ENCODE measurements at regions not wholly inside any gene's neighbourhood (a gene's known extent, or its start where the extent isn't known, plus 50 kb on each side); places are given as distances from the start of the nearest gene placed in this dataset.
"Not testable (repeated sequence)": the region's sequence is repeated elsewhere in the genome, so short reads cannot be mapped to it uniquely, and the experiment has no call there.

GRCh38 chr1:187563191-187563590, 734.4 kb downstream of the PLA2G4A start:
- no peak for DNase-seq

- no peak for DNase-seq
These were observed 737.6 kb downstream of the PLA2G4A start for GRCh38 chr1:187566354-187566753.

GRCh38 chr1:187568067-187568466, 739.3 kb downstream of the PLA2G4A start:
- no peak for DNase-seq

DNA sequence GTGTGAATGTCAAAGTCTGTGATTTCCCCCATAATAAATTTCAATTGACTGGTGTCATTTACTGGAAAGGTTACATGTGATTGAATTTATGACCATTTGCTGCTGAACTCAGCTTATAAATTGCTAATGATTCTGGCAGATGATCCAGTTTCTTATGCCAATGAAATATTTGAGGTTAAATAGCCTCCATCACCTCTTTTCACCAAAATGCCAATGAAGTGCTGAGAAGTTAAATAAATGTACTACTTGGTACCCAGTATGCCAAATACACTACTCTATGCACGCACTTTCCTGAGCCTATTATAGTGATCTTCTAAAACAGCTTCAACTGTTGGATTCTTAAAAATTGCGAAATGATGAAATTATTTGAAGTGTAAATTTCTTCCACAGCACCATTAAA, 741.4 kb downstream of the PLA2G4A start:
- DNase-seq: no peak

DNA sequence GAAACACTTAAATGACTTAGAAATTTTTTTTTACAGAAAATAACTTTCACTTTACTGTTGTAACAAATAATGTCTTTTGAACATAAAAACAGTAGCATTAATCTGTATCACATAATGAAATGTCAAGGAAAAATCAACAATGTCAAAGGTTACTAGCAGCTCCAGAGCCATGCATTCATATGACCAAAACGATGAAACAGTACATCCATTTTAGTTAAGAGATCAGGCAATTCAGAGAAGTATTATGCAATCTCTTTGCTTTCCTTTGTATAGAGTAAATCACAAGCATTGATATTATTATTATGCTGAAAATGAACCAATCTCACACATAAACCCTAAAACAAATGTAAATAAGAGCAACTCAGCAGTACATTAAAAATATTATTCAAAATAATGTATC, 748.9 kb downstream of the PLA2G4A start:
- DNase-seq: no peak

DNA sequence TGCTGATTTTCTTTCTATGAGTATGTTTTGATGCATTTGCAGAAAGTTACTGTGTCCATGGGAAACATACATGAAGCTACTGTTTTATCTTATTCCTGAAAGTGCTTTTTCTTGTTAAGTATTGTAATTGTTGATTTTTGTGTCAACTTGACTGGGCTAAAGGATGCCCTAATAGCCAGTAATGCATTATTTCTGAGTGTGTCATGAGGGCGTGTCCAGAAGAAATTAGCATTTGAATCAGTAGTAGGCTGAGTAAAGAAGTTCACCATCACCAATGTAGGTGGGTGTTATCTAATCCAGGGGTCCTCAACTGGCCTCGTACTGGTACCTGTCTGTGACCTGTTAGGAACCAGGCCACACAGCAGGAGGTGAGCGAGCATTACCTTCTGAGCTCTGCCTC, 760.2 kb downstream of the PLA2G4A start:
- no peak for DNase-seq

- DNase-seq: no peak
These were observed 777.0 kb downstream of the PLA2G4A start for GRCh38 chr1:187605736-187606135.

DNA sequence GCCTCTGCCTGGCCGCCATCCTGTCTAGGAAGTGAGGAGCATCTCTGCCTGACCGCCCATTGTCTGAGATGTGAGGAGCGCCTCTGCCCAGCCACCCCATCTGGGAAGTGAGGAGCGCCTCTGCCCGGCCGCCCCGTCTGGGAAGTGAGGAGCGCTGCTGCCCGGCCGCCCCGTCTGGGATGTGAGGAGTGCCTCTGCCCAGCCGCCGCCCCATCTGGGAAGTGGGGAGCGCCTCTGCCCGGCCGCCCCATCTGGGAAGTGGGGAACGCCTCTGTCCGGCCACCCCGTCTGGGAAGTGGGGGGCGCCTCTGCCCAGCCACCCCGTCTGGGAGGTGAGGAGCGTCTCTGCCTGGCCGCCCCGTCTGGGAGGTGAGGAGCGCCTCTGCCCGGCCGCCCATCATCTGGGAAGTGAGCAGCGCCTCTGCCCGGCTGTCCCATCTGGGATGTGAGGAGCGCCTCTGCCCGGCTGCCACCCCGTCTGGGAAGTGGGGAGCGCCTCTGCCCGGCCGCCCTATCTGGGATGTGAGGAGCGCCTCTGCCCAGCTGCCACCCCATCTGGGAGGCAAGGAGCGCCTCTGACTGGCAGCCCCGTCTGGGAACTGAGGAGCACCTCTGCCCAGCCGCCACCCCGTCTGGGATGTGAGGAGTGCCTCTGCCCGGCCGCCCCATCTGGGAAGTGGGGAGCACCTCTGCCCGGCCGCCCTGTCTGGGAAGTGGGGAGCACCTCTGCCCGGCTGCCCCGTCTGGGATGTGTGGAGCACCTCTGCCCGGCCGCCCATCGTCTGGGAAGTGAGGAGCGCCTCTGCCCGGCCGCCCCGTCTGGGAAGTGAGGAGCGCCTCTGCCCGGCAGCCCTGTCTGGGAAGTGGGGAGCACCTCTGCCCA, 787.3 kb downstream of the PLA2G4A start:
- DNase-seq: not testable (repeated sequence)

GRCh38 chr1:187616830-187617229, 788.1 kb downstream of the PLA2G4A start:
- DNase-seq: not testable (repeated sequence)

GRCh38 chr1:187617776-187618175, 789.0 kb downstream of the PLA2G4A start:
- DNase-seq: no peak

DNA sequence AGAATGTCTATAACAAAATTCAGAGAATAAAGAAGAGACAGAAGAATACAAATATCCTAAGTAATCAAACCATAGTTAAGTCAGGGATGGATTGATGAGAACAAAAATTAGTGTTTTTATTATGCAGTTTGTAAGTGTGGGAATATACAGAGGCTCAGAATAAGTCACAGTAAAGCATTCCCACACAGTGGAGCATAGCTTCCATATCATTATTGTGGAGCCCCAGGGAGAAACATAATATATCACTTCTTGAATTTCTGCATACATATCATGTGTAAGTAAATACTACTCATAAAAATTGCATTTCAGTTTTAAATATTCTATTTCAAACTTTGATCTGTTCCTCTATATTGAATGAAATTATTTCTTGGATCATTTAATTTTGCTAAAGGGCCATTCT, 790.4 kb downstream of the PLA2G4A start:
- no peak for DNase-seq

- DNase-seq: no peak
These were observed 793.2 kb downstream of the PLA2G4A start for GRCh38 chr1:187621951-187622350.

- no peak for DNase-seq
These were observed 793.8 kb downstream of the PLA2G4A start for GRCh38 chr1:187622545-187622944.

DNA sequence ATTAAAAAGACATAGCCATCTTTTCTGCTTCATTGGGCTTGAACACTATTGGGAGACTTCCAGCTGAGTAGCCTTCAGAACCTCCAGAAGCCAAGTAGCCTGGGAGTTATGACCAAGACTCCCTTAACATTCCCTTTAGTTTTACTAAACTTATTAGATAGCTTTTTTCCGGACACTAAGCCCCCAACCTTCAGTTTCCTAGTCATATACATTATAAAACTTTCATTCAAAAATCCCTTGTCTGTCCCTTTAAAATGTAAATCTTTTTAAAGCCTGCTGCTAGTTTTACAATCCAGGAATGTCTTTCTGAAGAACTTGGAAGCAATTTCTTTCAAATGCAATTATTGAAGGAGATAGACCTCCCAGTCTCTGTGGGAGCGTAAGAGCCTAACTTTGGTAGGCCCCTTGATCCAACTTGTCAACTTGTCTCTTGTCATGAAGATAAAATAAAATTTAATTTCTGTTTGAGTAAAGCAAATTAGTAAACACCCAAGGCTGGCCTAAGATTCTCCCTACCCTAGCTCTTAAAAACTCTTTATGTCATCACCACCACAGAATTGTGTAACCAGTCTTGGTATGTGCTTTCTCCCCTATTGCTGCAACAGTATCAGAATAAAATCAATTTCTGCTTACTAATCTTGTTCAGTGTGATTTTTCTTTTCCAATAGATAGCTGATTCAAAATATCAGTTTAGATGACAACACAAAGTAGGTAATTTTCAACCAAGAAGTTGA, 796.2 kb downstream of the PLA2G4A start:
- no peak for DNase-seq

- DNase-seq: no peak
These were observed 797.3 kb downstream of the PLA2G4A start for GRCh38 chr1:187626056-187626455.

DNA sequence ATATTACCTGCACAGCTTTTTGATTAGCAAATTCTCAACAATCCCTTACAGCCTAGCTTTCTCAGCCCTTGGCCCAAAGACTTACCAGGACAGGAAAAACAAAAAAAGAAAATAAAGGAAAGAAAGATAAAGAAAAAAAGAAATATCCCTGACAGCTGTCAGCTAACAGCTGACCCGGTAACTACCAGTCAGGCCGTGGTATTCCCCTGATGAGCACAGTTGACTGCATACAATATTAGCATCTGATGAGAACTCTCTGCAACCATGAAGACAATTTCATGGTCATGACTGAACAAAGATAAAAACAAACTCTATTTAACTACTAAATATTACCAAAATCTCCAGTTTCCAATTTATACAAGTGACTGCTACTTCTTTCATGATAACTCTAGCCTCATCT, 798.8 kb downstream of the PLA2G4A start:
- no peak for DNase-seq

DNA sequence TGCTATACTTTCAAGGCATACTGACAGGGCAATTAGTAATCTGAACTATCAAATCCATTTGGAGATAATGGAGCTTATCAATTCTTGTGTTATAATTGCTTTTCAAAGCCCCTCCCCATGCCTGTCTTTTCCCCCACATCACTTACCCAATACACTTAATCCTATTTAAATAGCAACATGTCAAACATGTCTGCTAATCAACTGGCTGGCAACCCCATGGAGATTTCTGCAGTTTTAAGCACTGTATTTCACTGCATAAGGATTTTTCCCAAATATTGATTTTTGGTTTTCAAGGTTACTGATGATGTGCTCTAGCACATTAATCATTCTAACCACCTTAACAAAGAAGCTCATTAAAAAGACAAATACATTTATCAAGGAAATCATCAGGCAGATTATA, 800.3 kb downstream of the PLA2G4A start:
- DNase-seq: no peak

DNA sequence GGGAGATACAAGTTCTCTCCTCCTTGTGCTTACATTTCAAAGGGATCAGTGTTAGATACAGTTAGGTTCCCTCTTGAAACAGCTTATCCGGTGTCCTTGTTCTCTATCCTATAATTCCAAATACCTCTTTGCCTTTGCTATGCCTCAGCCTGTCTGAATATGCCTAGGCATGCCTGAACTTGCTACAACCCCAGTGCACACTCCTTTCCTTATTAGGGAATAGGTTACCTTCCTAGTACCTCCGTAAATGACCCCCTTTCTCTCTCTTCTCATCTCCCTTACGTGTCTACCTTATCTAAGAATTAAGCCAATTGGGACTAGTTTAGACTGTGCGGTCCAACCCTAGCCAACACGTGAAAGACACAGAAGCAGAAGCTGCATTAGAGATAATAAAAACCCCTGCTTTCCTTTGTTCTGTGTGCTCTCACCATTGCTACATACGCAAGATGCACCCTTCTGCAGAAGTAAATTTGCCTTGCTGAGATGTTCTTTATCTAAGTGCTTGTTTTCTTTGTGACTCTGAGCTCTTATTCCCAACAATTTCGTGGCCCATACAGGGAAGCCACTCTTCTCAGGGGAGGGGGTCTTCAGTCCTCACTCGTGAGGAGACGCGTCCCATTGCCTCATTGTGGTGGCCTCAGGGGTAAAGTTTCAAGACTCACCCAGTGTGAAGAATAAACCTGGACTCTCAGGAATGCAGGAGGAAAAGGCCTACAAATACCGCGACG, 802.1 kb downstream of the PLA2G4A start:
- DNase-seq: no peak

DNA sequence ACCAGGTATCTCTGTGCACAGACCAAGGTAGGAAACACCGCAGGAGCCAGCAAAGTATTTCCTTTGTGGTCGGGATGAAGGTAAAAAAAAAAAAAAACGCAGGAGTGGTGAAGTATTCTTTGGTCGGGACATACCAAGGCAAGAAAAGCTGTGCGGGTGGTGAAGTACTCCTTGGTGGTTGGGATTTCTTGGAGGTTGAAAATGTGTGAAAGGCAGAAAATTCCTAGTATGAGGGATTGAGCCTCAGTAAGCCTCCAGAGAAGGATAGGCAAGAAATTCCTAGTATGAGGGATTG, 802.6 kb downstream of the PLA2G4A start:
- DNase-seq: no peak

DNA sequence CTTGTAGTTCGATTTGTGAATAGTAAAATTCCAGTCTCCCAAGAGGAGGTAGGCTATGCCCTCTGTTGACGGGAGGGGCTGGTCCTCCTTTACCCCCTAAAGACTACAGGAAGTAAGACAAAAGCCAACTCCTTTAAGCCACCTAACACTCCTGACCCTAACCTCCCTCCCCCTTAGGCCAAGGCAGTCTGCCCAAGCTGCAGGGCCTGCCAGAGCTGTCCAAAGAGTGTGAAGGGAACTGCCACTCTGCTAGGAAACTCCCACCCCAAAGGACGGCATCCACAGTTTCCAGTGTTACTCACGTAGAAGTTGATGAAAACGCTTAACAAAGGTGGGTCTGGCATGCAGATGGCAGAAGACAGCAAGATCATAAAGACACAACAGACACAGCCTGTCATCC, 803.2 kb downstream of the PLA2G4A start:
- DNase-seq: no peak

DNA sequence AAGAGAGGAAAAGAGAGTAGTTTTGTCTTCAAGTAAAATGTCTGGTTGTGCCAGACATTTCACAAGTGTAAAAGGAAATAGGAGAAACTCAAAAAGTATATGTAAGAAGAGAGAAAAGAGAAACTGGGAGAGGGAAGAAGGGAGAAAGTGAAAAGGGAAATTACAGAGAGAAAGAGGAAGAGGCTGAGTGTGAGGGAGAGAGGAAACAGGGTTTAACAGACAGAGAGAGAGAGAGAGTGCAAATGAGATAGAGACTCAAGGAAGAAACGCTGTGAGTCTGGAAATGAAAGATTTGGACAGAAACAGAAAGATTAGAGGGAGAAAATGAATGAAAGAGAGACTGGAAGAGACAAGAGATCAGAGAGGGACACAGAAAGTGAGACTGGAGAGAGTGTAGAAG, 806.2 kb downstream of the PLA2G4A start:
- DNase-seq: no peak

- DNase-seq: no peak
These were observed 810.1 kb downstream of the PLA2G4A start for GRCh38 chr1:187638733-187639434.

GRCh38 chr1:187641015-187641414, 812.3 kb downstream of the PLA2G4A start:
- no peak for DNase-seq
